COLO829 (cell line): ENCODE measurements at regions not wholly inside any gene's neighbourhood (a gene's known extent, or its start where the extent isn't known, plus 50 kb on each side); places are given as distances from the start of the nearest gene placed in this dataset.

ENCODE experiments used
- DNase-seq: peaks from one replicate; pipeline ENCODE4 v3.0.0; 2012; ENCODE audit warnings: low spot score

- DNase-seq, result no peak
Observed at GRCh38 chr6:14254505-14254904, 136.9 kb downstream of the CD83 start.

GRCh38 chr6:14255916-14256315, 138.3 kb downstream of the CD83 start:
- no peak for DNase-seq

GRCh38 chr6:14258117-14258516, 140.5 kb downstream of the CD83 start:
- DNase-seq, result no peak

- no peak for DNase-seq
Observed at GRCh38 chr6:14258695-14259593, 141.4 kb downstream of the CD83 start.

GRCh38 chr6:14259594-14260152, 142.1 kb downstream of the CD83 start:
- no peak for DNase-seq

- DNase-seq, result no peak
Observed at GRCh38 chr6:14260839-14261238, 143.3 kb downstream of the CD83 start.

GRCh38 chr6:14263881-14264424, 146.4 kb downstream of the CD83 start:
- no peak for DNase-seq

- DNase-seq, result no peak
Observed at GRCh38 chr6:14265049-14266021, 147.8 kb downstream of the CD83 start.

GRCh38 chr6:14266266-14266665, 148.7 kb downstream of the CD83 start:
- no peak for DNase-seq

GRCh38 chr6:14267885-14268660, 150.5 kb downstream of the CD83 start:
- DNase-seq, result no peak

GRCh38 chr6:14269436-14269835, 151.9 kb downstream of the CD83 start:
- DNase-seq, result no peak

- no peak for DNase-seq
Observed at GRCh38 chr6:14270142-14270893, 152.7 kb downstream of the CD83 start.

- no peak for DNase-seq
Observed at GRCh38 chr6:14270925-14271788, 153.6 kb downstream of the CD83 start.

GRCh38 chr6:14271789-14272736, 154.5 kb downstream of the CD83 start:
- DNase-seq, result no peak

GRCh38 chr6:14272737-14273085, 155.1 kb downstream of the CD83 start:
- no peak for DNase-seq

- no peak for DNase-seq
Observed at GRCh38 chr6:14273191-14273590, 155.6 kb downstream of the CD83 start.

GRCh38 chr6:14274016-14274415, 156.4 kb downstream of the CD83 start:
- no peak for DNase-seq
